ENCODE measurements at regions not wholly inside any gene's neighbourhood (a gene's known extent, or its start where the extent isn't known, plus 50 kb on each side); places are given as distances from the start of the nearest gene placed in this dataset.

GRCh38 chr2:196437626-196438025 is 201.9 kb upstream of the CCDC150 start:
- in situ Hi-C loops (cut with MboI; ENCODE audit: low sequenced_read_pairs, unreplicated experiment), result no loop called here
- DNase-seq (ENCODE audit: low spot score), result no peak
- TF ChIP-seq, protein P1, sequence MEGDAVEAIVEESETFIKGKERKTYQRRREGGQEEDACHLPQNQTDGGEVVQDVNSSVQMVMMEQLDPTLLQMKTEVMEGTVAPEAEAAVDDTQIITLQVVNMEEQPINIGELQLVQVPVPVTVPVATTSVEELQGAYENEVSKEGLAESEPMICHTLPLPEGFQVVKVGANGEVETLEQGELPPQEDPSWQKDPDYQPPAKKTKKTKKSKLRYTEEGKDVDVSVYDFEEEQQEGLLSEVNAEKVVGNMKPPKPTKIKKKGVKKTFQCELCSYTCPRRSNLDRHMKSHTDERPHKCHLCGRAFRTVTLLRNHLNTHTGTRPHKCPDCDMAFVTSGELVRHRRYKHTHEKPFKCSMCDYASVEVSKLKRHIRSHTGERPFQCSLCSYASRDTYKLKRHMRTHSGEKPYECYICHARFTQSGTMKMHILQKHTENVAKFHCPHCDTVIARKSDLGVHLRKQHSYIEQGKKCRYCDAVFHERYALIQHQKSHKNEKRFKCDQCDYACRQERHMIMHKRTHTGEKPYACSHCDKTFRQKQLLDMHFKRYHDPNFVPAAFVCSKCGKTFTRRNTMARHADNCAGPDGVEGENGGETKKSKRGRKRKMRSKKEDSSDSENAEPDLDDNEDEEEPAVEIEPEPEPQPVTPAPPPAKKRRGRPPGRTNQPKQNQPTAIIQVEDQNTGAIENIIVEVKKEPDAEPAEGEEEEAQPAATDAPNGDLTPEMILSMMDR (IDR thresholded peaks at IDR 0.05; ENCODE audit: borderline replicate concordance, control extremely low read depth, extremely low read depth, insufficient read depth, missing control alignments), result no peak

DNA sequence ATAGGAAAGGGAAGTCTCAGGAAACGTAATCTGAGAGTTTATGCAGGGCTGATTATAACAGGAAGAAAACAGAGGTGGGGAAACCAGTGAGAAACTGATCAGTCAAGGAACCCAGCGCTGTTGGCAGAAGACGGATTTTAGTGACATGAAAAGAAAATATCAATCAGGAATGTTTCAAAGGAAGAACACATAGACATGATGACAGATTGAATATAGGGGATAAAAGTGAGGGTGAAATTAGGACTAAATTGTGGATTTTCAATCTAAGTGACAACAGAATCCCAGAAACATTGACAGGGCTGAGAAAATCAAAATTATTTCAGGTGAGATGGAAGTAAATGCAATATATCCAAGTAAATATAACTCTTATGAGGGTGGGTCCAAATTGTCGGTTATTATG is 199.8 kb upstream of the CCDC150 start:
- in situ Hi-C loops (cut with MboI; ENCODE audit: low sequenced_read_pairs, unreplicated experiment), result no loop called here
- DNase-seq (ENCODE audit: low spot score), result no peak
- TF ChIP-seq, protein P1 (IDR thresholded peaks at IDR 0.05; ENCODE audit: borderline replicate concordance, control extremely low read depth, extremely low read depth, insufficient read depth, missing control alignments), result no peak

DNA sequence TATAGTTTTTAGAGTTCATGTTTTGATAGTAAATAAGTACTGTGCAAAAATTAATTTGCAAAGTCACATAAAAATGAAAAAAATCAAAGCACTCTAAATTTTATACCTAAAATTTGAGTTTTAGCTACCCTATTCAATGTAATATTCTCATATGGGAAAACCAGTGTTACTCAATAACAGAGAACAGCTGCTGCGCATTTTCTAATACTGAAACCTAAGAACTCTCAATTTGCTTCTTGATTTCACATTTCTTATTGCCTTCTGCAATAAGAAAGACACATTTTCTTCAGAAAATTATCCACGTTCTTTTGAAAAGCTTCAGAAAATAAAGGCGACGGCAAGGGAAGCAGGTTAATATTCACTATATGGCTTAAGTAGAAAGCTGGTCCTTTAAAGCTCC is 199.1 kb upstream of the CCDC150 start:
- TF ChIP-seq, protein P1 (IDR thresholded peaks at IDR 0.05; ENCODE audit: borderline replicate concordance, control extremely low read depth, extremely low read depth, insufficient read depth, missing control alignments), result no peak
- in situ Hi-C loops (cut with MboI; ENCODE audit: low sequenced_read_pairs, unreplicated experiment), result no loop called here
- no peak for DNase-seq (ENCODE audit: low spot score)

- peak; percentile 49 for DNase-seq (ENCODE audit: low spot score)
- in situ Hi-C loops (cut with MboI; ENCODE audit: low sequenced_read_pairs, unreplicated experiment), result no loop called here
- TF ChIP-seq, protein P1 (IDR thresholded peaks at IDR 0.05; ENCODE audit: borderline replicate concordance, control extremely low read depth, extremely low read depth, insufficient read depth, missing control alignments), result no peak
Measured at GRCh38 chr2:196441527-196441926, 198.0 kb upstream of the CCDC150 start.

GRCh38 chr2:196442211-196442610 is 197.3 kb upstream of the CCDC150 start:
- TF ChIP-seq, protein P1 (IDR thresholded peaks at IDR 0.05; ENCODE audit: borderline replicate concordance, control extremely low read depth, extremely low read depth, insufficient read depth, missing control alignments), result no peak

GRCh38 chr2:196444442-196444841 is 195.1 kb upstream of the CCDC150 start:
- TF ChIP-seq, protein P1 (IDR thresholded peaks at IDR 0.05; ENCODE audit: borderline replicate concordance, control extremely low read depth, extremely low read depth, insufficient read depth, missing control alignments), result no peak
- DNase-seq (ENCODE audit: low spot score), result no peak
- in situ Hi-C loops (cut with MboI; ENCODE audit: low sequenced_read_pairs, unreplicated experiment), result no loop called here

More at GRCh38 chr2:196442211-196442610, 197.3 kb upstream of the CCDC150 start:
- DNase-seq (ENCODE audit: low spot score), result no peak
- in situ Hi-C loops (cut with MboI; ENCODE audit: low sequenced_read_pairs, unreplicated experiment), result no loop called here

DNA sequence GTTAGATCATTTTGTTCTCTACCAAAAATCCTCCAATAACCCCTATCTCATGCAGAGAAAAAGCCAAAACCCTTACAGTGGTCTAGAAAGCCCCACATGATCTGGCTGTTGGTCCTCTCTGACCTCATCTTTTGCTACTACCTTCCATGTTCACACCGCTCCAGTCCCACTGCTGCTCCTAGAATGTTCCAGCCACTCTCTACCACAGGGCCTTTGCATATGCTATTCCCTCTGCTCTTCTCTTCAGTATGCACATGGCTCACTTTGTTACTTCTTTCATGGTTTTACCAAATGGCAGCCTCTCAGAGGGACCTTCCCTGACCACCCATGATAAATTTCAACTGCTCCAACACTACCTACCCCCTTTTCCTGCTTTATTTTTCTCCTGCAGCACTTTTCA is 193.5 kb upstream of the CCDC150 start:
- TF ChIP-seq, protein P1 (IDR thresholded peaks at IDR 0.05; ENCODE audit: borderline replicate concordance, control extremely low read depth, extremely low read depth, insufficient read depth, missing control alignments), result no peak
- no peak for DNase-seq (ENCODE audit: low spot score)
- in situ Hi-C loops (cut with MboI; ENCODE audit: low sequenced_read_pairs, unreplicated experiment), result no loop called here

Measured in GM13976 (cell line).